ENCODE measurements at regions not wholly inside any gene's neighbourhood (a gene's known extent, or its start where the extent isn't known, plus 50 kb on each side); places are given as distances from the start of the nearest gene placed in this dataset.
A peak's percentile ranks its signal among the peaks of the same experiment; 100 is the strongest.

DNA sequence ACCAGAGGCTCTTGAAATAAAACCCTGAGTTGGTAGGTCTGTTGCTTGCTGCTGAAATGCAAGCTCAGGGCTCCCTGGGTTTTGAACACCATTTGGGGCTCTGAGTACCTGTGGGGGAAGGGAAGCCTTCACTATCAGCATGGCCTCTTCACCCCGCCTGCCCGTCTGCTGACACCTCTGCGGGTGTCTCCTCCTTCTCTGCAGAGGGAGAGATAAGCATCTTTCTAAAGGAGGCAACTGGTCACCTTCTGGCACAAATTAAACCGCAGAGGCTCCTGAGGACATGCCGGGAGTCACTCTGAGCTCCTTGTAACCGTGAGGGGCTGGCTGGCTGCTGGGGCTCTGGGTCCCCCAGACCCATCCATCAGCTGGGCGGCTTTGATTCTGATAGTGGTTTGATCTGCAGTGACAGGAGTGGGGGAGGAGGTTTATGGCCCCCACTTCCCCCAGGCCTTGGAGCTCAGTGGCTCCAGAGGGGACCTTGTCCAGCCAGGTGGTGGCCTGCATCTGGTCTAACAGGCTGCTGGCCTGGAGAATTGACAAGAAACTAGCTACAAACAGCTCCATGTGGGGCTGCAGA lies 123.5 kb downstream of the IRF8 start:
- POLR2A ChIA-PET, result interaction anchor here (0.6 kb wide), 1 partner anchor 327 kb away, joined by 3 read pairs; no protein-coding TSS in a partner anchor

GRCh38 chr16:86024210-86024609 lies 125.2 kb downstream of the IRF8 start:
- H3K4me3 ChIP-seq (ENCODE audit: control insufficient read depth in 1 of 7, extremely low read depth in 1 of 7, insufficient read depth in 4 of 7, low read depth in 2 of 7, low read length in 6 of 7), result no peak overlapping the region
- H3K36me3 ChIP-seq (ENCODE audit: control insufficient read depth in 4 of 4, insufficient read depth in 4 of 4, low read length in 3 of 4), result peaks cover 0 to 3% (median 0%) of the 10 kb centered on the region in 4 experiments
- CTCF ChIA-PET, result interaction anchor here (0.7 kb wide), 1 partner anchor 22 kb away, joined by 3 read pairs; no protein-coding TSS in a partner anchor
- H3K9me3 ChIP-seq (ENCODE audit: control extremely low read depth in 1 of 5, control insufficient read depth in 4 of 5, insufficient read depth in 2 of 5, low read depth in 1 of 5, low read length in 4 of 5), result peaks cover 4 to 40% (median 24%) of the 10 kb centered on the region in 5 experiments
- DNase-seq, result no peak
- no peak overlapping the region for H3K27ac ChIP-seq (ENCODE audit: insufficient read depth in 1 of 2, low read depth in 1 of 2, low read length in 2 of 2, poor library complexity in 1 of 2, severe bottlenecking in 2 of 2)
- H3K27me3 ChIP-seq (replicated peaks in 2 of 5; ENCODE audit: control insufficient read depth in 4 of 5, insufficient read depth in 5 of 5, low read length in 4 of 5), result peaks cover 0 to 32% (median 0%) of the 10 kb centered on the region in 5 experiments
- peaks cover 0 to 11% (median 5%) of the 10 kb centered on the region in 4 experiments for H3K4me1 ChIP-seq (ENCODE audit: control extremely low read depth in 1 of 4, control insufficient read depth in 4 of 4, insufficient read depth in 4 of 4, low read length in 3 of 4)
- POLR2A ChIA-PET, result no interaction called here

More for the DNA sequence above, 123.5 kb downstream of the IRF8 start:
- Histone ChIP-seq H3K27me3 (replicated peaks in 2 of 5; ENCODE audit: control insufficient read depth in 4 of 5, insufficient read depth in 5 of 5, low read length in 4 of 5) (peaks cover 0 to 33% (median 3%) of the 10 kb centered on the region in 5 experiments), H3K9me3 (ENCODE audit: control extremely low read depth in 1 of 5, control insufficient read depth in 4 of 5, insufficient read depth in 2 of 5, low read depth in 1 of 5, low read length in 4 of 5) (peaks cover 4 to 35% (median 24%) of the 10 kb centered on the region in 5 experiments), H3K27ac (ENCODE audit: insufficient read depth in 1 of 2, low read depth in 1 of 2, low read length in 2 of 2, poor library complexity in 1 of 2, severe bottlenecking in 2 of 2) (no peak overlapping the region), H3K4me1 (ENCODE audit: control extremely low read depth in 1 of 4, control insufficient read depth in 4 of 4, insufficient read depth in 4 of 4, low read length in 3 of 4) (peaks cover 4 to 27% (median 18%) of the 10 kb centered on the region in 4 experiments), H3K4me3 (ENCODE audit: control insufficient read depth in 1 of 7, extremely low read depth in 1 of 7, insufficient read depth in 4 of 7, low read depth in 2 of 7, low read length in 6 of 7) (no peak overlapping the region), H3K36me3 (ENCODE audit: control insufficient read depth in 4 of 4, insufficient read depth in 4 of 4, low read length in 3 of 4) (peaks cover 0 to 3% (median 0%) of the 10 kb centered on the region in 4 experiments)
- no peak for DNase-seq
- 86% methylated on average over 6 of the region's 7 CpGs for WGBS (ENCODE audit: insufficient coverage)
- CTCF ChIA-PET, result interaction anchor here (0.7 to 2.1 kb wide), 5 partner anchors 14 to 293 kb away, joined by 3 to 6 read pairs (median 3); no protein-coding TSS in a partner anchor

- H3K27me3 ChIP-seq (replicated peaks in 2 of 5; ENCODE audit: control insufficient read depth in 4 of 5, insufficient read depth in 5 of 5, low read length in 4 of 5), result peaks cover 0 to 40% (median 0%) of the 10 kb centered on the region in 5 experiments
- CTCF ChIA-PET, result interaction anchor here (1.1 to 1.4 kb wide), 2 partner anchors 10 to 37 kb away, joined by 4 read pairs; no protein-coding TSS in a partner anchor
- 6% methylated on average over 2 of the region's 3 CpGs for WGBS (ENCODE audit: insufficient coverage)
These were observed 126.7 kb downstream of the IRF8 start for GRCh38 chr16:86025706-86026105.

DNA sequence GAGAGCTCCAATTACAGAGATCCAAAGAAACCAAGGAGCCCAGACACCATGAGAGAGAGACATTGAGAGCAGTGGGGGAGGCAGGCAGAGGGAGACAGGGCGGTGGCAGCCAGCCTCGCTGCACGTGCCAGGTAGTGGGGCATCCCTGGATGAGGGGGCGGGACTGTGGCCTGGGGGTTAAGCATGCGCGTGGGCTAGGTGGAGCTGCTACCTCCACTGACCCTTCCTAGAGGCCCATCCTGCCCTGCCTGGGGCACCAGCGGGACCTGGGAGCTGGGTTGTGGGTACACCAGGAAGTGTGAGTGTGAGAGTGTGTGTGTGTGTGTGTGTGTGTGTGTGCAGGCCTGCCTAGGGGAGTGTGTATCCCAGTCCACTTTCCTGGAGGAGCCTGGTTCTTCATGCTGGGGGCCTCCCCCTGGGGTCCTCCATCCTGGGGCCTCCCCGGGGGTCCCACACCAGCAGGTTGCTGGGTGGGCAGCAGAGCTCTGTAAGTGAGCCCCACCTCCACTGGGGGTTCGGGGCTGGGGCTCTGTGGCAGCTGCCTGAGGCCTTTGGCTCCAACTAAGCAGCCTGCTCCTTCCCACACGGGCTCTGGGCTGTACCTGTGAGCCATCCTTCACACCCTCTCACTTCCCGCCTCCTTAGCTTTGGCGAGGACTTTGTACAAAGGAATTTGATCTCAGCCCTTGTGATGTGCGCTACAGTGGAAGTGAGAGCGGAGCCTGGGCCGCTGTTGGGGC lies 127.4 kb downstream of the IRF8 start:
- peaks cover 0 to 42% (median 0%) of the 10 kb centered on the region in 5 experiments for H3K27me3 ChIP-seq (replicated peaks in 2 of 5; ENCODE audit: control insufficient read depth in 4 of 5, insufficient read depth in 5 of 5, low read length in 4 of 5)
- CTCF ChIA-PET, result interaction anchor here (1.1 to 1.4 kb wide), 2 partner anchors 10 to 38 kb away, joined by 4 read pairs; no protein-coding TSS in a partner anchor

More at GRCh38 chr16:86025706-86026105, 126.7 kb downstream of the IRF8 start:
- POLR2A ChIA-PET, result no interaction called here
- H3K36me3 ChIP-seq (ENCODE audit: control insufficient read depth in 4 of 4, insufficient read depth in 4 of 4, low read length in 3 of 4), result no peaks in the 10 kb centered on the region
- H3K4me3 ChIP-seq (ENCODE audit: control insufficient read depth in 1 of 7, extremely low read depth in 1 of 7, insufficient read depth in 4 of 7, low read depth in 2 of 7, low read length in 6 of 7), result no peak overlapping the region
- peak in 1 of 3 donors; percentile 48 for DNase-seq
- no peak overlapping the region for H3K27ac ChIP-seq (ENCODE audit: insufficient read depth in 1 of 2, low read depth in 1 of 2, low read length in 2 of 2, poor library complexity in 1 of 2, severe bottlenecking in 2 of 2)
- H3K4me1 ChIP-seq (ENCODE audit: control extremely low read depth in 1 of 4, control insufficient read depth in 4 of 4, insufficient read depth in 4 of 4, low read length in 3 of 4), result peaks cover 0 to 11% (median 6%) of the 10 kb centered on the region in 4 experiments
- peaks cover 3 to 26% (median 15%) of the 10 kb centered on the region in 5 experiments for H3K9me3 ChIP-seq (ENCODE audit: control extremely low read depth in 1 of 5, control insufficient read depth in 4 of 5, insufficient read depth in 2 of 5, low read depth in 1 of 5, low read length in 4 of 5)

DNA sequence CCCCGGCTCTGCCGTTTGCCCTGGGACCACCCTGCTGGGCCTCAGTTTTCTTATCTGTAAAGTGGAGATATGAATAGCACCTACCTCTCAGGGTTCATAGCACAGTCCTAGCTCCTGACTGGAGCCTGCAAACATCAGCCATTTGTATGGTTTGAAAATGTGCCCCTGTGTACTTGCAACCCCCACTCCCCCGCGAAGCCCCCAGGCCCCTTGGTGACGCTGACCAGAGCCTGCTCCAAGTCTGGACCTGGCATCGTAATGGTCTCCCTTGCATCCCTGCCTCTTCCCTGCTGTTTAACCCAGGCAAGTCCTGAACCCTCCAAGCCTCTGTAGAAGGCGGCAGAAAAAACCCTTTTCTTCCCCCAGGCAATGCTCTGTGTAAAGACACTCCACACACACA lies 128.0 kb downstream of the IRF8 start:
- WGBS (ENCODE audit: insufficient coverage), result 100% methylated on average over 4 of the region's 7 CpGs
- CTCF ChIA-PET, result interaction anchor here (1.1 kb wide), 1 partner anchor 14 kb away, joined by 4 read pairs; no protein-coding TSS in a partner anchor
- peaks cover 0 to 43% (median 0%) of the 10 kb centered on the region in 5 experiments for H3K27me3 ChIP-seq (replicated peaks in 2 of 5; ENCODE audit: control insufficient read depth in 4 of 5, insufficient read depth in 5 of 5, low read length in 4 of 5)

More for the DNA sequence above, 127.4 kb downstream of the IRF8 start:
- WGBS (ENCODE audit: insufficient coverage), result 90% methylated on average over 11 of the region's 15 CpGs
- Histone ChIP-seq H3K4me1 (ENCODE audit: control extremely low read depth in 1 of 4, control insufficient read depth in 4 of 4, insufficient read depth in 4 of 4, low read length in 3 of 4) (peaks cover 0 to 11% (median 6%) of the 10 kb centered on the region in 4 experiments), H3K4me3 (ENCODE audit: control insufficient read depth in 1 of 7, extremely low read depth in 1 of 7, insufficient read depth in 4 of 7, low read depth in 2 of 7, low read length in 6 of 7) (no peak overlapping the region), H3K27ac (ENCODE audit: insufficient read depth in 1 of 2, low read depth in 1 of 2, low read length in 2 of 2, poor library complexity in 1 of 2, severe bottlenecking in 2 of 2) (no peak overlapping the region), H3K36me3 (ENCODE audit: control insufficient read depth in 4 of 4, insufficient read depth in 4 of 4, low read length in 3 of 4) (no peaks in the 10 kb centered on the region), H3K9me3 (ENCODE audit: control extremely low read depth in 1 of 5, control insufficient read depth in 4 of 5, insufficient read depth in 2 of 5, low read depth in 1 of 5, low read length in 4 of 5) (peaks cover 4 to 28% (median 15%) of the 10 kb centered on the region in 5 experiments)
- no peak for DNase-seq
- POLR2A ChIA-PET, result no interaction called here

DNA sequence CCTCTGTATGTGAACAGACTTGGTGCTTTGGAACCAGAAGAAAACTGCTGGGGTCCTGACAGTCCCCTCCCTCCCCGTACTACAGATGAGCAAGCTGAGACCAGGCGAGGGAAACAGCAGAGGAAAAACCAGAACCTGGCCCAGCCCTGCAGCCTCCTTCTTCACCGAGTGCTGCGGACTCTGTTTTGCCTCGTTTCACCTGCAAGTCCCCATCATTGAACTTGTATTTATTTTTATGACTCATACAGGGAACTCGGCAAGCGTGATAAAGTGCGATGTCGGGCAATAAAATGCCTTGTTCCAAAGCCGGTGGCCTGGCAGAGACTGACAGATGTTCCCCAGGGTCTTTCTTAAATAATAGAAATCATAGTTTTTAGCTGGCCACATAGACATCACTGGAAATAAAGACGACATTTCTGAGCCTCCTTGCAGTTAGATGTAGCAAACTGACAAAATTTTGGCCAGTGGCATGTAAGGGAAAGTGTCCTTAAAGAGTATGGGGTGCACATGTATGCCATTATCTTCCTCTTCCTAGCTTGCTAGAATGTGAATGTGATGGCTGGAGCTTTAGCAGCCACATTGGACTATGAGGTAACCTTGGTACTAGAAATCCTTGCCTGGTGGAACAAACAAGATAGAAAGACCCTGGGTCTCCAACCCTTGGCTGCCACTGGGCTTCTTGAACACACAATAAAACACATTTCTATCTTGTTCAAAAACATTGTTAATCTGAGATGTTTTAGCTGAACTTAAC lies 128.6 kb downstream of the IRF8 start:
- CTCF ChIA-PET, result interaction anchor here (1.1 to 2.7 kb wide), 2 partner anchors 14 to 18 kb away, joined by 4 to 14 read pairs; no protein-coding TSS in a partner anchor

More for the DNA sequence above, 128.0 kb downstream of the IRF8 start:
- Histone ChIP-seq H3K36me3 (ENCODE audit: control insufficient read depth in 4 of 4, insufficient read depth in 4 of 4, low read length in 3 of 4) (no peaks in the 10 kb centered on the region), H3K9me3 (ENCODE audit: control extremely low read depth in 1 of 5, control insufficient read depth in 4 of 5, insufficient read depth in 2 of 5, low read depth in 1 of 5, low read length in 4 of 5) (peaks cover 4 to 28% (median 15%) of the 10 kb centered on the region in 5 experiments), H3K4me1 (ENCODE audit: control extremely low read depth in 1 of 4, control insufficient read depth in 4 of 4, insufficient read depth in 4 of 4, low read length in 3 of 4) (peaks cover 0 to 11% (median 6%) of the 10 kb centered on the region in 4 experiments), H3K27ac (ENCODE audit: insufficient read depth in 1 of 2, low read depth in 1 of 2, low read length in 2 of 2, poor library complexity in 1 of 2, severe bottlenecking in 2 of 2) (no peak overlapping the region), H3K4me3 (ENCODE audit: control insufficient read depth in 1 of 7, extremely low read depth in 1 of 7, insufficient read depth in 4 of 7, low read depth in 2 of 7, low read length in 6 of 7) (no peak overlapping the region)
- DNase-seq, result no peak
- POLR2A ChIA-PET, result no interaction called here

More for the DNA sequence above, 128.6 kb downstream of the IRF8 start:
- H3K27ac ChIP-seq (ENCODE audit: insufficient read depth in 1 of 2, low read depth in 1 of 2, low read length in 2 of 2, poor library complexity in 1 of 2, severe bottlenecking in 2 of 2), result no peak overlapping the region
- H3K4me1 ChIP-seq (ENCODE audit: control extremely low read depth in 1 of 4, control insufficient read depth in 4 of 4, insufficient read depth in 4 of 4, low read length in 3 of 4), result peaks cover 0 to 11% (median 6%) of the 10 kb centered on the region in 4 experiments
- WGBS (ENCODE audit: insufficient coverage), result 99% methylated on average over 11 of the region's 11 CpGs
- no peaks in the 10 kb centered on the region for H3K36me3 ChIP-seq (ENCODE audit: control insufficient read depth in 4 of 4, insufficient read depth in 4 of 4, low read length in 3 of 4)
- no peak for DNase-seq
- H3K27me3 ChIP-seq (replicated peaks in 2 of 5; ENCODE audit: control insufficient read depth in 4 of 5, insufficient read depth in 5 of 5, low read length in 4 of 5), result peaks cover 0 to 45% (median 0%) of the 10 kb centered on the region in 5 experiments
- H3K4me3 ChIP-seq (ENCODE audit: control insufficient read depth in 1 of 7, extremely low read depth in 1 of 7, insufficient read depth in 4 of 7, low read depth in 2 of 7, low read length in 6 of 7), result no peak overlapping the region
- peaks cover 4 to 28% (median 15%) of the 10 kb centered on the region in 5 experiments for H3K9me3 ChIP-seq (ENCODE audit: control extremely low read depth in 1 of 5, control insufficient read depth in 4 of 5, insufficient read depth in 2 of 5, low read depth in 1 of 5, low read length in 4 of 5)
- POLR2A ChIA-PET, result no interaction called here
